HG02759 (cell line): ENCODE measurements at regions not wholly inside any gene's neighbourhood (a gene's known extent, or its start where the extent isn't known, plus 50 kb on each side); places are given as distances from the start of the nearest gene placed in this dataset.
"Not testable (repeated sequence)": the region's sequence is repeated elsewhere in the genome, so short reads cannot be mapped to it uniquely, and the experiment has no call there.

Experiments
- ATAC-seq: cut with Tn5 transposase; IDR thresholded peaks from one replicate; pipeline ENCODE4 v1.9.1; 2021; ENCODE audit warnings: mild to moderate bottlenecking, moderate library complexity; ENCODE audit not compliant: unreplicated experiment

DNA sequence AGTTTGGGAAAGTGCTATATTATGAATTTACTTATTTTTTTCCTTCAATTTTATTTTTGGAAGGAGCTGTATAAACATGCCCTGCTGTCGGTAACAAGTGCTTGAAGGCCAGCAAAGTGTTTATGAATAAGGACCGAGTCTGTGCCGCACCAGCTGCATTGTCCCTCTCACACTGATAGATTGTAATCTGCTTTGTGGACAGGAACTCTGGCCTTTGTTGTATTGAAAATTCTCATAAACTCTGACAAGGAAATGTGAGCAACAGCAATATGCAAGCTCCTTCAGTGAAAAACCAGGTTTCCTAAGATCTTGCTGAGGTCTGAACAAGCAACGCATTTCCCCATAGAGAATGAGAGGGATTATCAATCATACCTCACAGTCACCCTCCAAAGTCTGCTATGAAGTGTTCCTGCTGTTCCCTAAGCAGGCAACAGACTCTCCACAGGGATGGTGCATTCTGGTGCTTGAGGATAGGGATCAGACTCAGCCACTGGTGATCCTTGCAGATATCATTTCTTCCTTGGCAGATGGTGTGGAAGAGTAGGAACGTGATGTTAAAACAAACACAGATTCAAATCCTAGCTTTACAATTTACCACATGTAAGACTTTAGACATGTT is 109.6 kb downstream of the KCNJ2 start:
- no peak for ATAC-seq

DNA sequence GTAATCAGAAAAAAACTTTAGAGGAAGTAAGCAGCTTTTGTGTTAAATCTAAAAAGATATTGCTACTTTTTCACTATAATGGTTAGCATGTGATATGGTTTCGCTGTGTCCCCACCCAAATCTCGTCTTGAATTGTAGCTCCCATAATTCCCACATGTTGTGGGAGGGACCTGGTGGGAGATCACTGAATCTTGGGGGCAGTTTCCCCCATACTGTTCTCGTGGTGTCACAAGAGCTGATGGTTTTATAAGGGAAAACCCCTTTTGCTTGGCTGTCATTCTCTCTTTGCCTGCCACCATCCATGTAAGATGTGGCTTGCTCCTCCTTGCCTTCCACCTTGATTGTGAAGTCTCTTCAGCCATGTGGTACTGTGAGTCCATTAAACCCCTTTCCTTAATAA is 117.1 kb downstream of the KCNJ2 start:
- no peak for ATAC-seq

DNA sequence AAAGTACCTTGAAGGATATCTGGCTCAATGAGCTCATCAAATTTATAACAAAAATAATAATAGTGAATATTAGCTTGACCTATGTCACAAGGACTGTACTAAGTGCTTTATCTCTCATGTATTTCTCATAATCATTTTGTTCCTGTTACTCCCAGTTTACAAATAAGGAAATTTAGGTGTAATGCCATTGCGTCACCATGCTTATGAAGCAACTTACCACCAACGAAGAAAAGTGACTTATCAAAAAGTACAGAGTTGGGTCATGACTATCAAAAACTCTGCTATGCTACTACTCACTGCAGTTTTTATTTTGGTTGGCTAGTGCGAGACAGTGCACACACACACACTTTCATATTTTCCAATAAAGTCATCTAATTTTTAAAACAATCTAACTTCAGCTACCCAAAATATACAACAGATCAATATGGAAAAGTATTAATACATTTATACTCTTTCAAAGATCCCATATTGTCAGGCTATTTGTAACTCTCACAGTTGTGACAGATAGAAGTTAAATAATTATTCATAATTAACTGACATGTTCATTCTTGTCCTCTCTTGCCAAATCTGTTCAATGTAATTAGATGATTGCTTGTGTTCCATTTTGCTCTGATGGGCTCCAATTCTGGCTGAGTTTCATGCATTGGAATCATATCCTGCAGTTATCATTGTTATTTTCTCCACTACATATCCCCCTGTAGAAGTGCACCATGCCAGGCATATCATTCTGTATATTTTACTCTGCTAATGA is 119.4 kb downstream of the KCNJ2 start:
- no peak for ATAC-seq

DNA sequence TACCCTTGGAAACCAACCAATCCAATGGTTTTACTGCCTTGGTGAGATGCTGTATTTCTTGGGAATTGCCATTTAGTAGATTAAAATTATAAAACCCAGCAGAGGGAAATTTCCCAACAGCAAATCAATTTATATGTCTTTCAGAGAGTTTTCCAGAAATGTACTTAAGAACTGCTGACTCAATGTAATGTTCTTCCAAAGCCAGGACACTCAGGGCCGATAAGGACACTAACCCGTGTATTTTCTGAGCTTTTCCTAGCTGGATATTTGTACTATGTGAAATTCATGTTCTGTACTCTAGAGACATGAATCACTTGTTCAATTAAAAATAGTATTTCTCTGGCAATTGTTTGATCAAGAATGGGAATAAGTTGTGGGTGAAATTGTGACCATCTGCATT is 121.4 kb downstream of the KCNJ2 start:
- no peak for ATAC-seq

DNA sequence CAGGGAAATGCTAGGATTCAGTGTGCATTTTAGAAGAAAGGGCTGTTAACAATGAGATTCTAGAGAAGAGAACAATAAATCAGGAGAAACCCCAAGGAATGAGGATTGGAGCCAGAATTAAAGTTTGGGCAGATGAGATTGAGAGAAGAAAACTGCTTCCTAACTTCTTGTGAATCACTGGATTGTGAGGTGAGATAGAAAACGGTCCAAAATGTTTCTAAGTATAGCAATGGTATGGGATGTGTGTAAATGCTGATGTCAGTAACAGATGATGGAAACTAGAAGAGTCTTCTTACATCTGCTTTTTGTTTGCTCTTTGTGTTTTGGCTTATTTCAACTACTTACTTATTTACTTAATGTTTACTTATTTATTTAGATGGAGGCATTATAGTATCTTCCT is 123.0 kb downstream of the KCNJ2 start:
- ATAC-seq: no peak

DNA sequence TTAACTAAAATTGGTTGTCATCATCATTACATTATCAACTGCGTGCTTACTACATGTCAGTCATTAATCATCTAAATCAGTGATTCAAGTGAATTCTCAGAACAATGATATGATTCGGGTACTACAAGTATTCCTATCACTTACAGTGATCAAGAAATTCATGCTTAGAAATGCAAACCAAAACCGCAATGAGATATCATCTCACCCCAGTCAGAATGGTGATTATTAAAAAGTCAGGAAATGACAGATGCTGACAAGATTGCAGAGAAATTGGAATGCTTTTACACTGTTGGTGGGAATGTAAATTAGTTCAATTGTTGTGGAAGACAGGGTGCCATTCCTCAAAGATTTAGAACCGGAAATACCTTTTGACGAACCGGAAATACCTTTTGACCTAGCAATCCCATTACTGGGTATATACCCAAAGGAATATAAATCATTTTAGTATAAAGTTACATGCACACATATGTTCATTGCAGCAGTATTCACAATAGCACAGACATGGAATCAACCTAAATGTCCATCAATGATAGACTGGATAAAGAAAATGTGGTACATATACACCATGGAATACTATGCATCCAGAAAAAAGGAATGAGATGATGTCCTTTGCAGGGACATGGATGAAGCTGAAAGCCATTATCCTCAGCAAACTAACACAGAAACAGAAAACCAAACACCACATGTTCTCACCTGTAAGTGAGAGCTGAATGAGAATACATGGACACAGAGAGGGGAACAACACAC is 124.4 kb downstream of the KCNJ2 start:
- ATAC-seq: not testable (repeated sequence)

DNA sequence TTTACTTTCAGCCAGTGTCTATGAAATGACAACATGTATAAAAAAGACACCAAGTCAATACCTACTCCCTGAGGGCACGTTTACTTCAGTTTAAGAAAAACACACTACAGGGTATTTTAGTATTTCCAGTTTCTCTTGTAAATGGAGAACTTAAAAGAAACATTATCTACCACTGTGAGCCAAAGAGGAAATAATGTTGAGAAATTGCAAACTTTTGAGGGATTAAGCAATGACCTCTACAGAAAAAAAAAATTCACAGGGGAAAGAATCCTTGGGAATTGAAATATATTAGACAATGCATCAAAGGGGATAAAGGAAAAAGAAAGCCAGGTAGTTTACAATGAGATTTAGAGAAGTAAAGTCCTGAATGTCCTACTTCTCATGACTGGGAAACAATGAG is 126.0 kb downstream of the KCNJ2 start:
- no peak for ATAC-seq

DNA sequence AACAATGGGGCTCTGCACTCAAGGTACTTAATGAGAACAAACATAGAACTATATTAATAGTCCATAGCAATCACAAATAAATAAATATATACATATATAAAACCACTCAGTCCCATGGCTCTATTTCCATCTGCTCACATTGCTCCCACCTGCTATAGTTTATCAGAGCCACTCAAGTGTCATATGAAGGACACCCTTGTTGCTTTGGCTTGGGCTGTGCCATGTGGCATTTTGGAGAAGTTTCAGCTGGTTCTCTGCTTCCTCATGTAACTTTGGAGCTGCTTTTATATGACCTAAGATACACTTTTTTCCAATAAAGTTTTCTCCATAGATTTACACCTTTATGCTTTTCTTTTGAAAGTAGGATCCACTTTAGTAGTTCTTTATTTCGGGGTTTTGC is 126.4 kb downstream of the KCNJ2 start:
- ATAC-seq: no peak

DNA sequence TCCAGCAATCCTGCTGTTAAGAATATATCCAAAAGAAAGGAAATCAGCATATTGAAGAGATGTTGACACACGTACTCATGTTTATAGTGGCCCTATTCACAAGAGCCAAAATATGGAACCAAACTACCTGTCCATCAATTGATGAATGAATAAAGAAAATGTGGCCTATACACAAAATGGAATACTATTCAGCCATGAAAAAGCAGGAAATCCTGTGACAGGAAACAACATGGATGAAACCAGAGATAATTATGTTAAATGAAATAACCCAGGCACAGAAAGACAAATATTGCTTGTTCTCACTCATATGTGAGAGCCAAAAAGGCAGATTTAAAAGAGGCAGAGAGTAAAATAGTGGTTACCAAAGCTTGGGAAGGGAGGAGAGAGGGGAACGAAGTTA is 127.1 kb downstream of the KCNJ2 start:
- ATAC-seq: no peak

DNA sequence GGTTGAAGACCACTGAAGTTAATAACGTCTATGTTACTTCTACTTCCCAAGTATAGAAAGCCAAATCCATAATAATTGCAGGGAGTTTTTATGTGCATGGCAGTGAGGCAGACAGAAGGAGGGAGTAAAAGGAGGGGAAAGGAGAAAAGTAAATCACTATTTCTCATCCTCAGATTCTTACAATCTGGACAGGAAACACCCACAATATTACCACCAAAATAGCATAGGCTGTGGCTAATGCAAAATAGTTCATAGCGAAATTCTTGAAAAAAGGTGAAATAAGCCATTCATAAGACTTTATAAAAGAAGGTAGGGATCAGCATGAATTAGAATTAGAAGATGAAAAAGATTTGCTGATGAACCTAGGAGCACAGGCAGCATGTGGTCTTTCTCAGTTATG is 128.1 kb downstream of the KCNJ2 start:
- ATAC-seq: no peak

DNA sequence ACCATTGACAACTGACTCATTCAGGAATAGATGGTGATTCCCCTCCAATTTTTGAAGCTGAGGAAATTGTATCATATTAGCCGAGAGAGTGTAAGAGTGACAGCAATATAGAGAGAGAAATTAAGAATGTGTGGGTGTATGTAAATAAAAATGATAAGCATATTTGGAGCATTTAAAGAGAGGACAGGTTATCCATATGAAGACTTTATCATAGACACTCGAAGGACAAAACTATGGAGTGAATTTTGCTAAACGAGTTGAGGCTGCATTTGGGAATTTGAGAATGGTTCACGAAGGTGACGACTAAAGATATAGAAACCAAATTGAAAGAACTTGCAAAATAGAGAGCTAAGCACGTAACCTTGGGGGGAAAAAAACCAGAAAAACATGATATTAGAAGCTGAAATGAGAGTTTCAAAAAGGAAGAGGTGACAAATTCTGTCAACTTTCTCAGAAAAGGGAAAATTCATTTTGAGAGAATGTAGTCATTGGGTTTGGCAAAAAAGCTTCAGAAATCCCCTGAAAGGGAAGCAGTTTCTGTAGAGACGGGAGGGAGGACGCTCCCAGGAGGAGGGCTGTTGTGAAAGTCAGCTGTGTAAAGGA is 129.7 kb downstream of the KCNJ2 start:
- ATAC-seq: no peak

DNA sequence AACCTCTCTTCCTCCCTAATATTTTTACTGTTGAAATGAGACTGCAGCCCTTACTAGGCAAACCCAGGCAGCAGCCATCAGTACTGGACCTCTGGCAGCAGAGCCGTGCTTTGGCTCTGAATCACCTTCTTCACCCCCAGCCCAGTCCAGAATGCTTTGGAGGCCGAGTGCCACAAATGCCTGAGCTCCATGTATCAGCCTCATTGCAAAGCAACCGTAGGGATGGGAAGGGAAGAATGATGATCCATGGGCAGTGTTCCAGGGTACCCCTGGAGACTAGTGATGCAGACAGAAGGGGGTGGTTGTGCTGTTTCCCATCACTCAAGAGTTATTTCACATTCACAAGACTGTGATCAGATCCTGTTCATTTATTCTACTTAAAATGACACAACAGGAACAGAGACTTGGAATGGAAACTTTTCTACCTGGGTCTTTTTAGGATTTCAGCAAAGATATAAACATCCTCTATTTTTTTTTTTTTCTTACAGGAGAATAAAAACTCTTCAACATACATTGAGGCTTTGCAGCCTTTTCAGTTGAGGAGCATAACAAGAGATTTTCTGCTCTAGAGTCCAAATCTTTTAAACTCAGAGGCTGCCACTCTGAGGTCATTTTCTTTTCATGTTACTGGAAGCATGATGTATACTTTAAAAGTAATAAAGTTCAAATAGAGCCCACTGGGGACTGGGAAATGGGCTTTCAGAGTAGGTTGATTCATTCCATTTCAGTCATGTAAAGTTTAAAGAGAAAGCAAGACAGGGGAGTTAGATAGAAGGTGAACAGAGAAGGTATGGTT is 138.3 kb downstream of the KCNJ2 start:
- no peak for ATAC-seq

DNA sequence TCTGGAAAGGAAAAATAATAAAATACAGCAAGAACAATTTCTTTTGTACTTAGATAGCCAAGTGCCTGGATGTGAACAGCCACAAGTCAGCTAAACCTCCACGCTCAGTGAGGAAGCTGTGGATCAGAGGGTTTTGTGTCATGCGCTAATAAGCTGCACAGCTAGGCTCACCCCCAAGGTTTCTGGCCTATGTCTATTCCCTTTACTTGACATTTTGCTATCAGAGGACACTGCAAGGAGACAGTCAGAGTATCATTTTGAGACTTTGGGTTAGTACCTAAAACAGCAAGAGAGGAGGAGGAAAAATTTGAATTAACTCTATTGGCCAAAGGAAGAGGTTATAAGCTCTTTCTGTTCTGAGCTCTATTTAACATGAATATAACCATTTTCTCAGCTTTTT is 139.3 kb downstream of the KCNJ2 start:
- no peak for ATAC-seq

DNA sequence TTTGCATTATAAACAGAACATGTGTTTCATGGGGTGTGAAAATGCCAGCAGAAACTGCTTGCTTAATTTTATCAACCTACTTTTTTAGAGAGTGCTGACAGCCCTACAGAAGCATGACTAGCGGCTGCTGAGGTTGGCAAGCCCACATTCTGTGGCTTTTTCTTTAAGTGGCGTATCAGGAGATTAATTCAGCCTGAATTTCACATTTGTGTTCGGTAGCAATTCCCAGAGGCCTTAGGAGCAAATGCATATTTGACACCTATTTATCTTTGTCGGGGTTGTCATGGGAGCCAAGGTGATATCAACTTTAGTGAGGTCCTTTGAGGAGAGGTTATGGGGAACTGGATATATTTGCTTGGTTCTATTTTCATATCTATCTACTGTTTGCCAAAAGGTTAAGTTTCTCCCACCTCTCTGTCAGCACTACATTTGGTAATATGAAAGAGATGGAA is 140.9 kb downstream of the KCNJ2 start:
- no peak for ATAC-seq

DNA sequence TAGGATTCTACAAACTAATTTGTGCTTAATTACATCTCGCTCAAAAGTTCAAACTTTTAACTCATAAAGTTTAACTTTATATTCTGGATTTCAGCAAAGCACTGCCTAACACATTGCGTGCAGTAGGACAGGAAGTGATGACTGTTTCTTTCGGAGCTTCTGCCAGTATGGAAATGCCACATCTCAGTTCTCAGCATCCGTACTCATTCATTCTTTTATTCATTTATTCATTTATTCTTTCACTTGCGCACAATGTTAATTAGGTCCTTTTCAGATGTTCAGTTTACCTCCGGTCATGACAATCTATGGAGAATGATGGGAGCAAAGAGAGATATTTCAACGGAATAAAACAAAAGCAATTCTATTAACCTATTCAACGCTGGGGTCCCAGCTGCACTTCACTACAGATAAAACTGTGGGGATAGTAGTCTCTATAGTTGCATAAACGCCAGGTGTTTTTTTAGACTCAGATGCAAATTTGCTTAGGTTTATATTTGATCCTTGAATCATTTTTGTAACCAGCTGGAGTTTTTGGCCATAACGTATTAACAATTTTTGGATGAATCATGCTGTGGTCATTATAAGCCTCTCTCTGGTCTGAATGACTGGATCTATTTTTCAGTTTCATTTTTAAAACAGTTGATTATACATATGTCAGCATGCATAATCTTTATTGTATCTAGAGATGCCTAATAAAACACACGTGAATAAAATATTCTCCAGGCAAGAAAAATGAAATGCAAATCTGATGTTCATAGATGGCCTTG is 143.9 kb downstream of the KCNJ2 start:
- ATAC-seq: no peak

DNA sequence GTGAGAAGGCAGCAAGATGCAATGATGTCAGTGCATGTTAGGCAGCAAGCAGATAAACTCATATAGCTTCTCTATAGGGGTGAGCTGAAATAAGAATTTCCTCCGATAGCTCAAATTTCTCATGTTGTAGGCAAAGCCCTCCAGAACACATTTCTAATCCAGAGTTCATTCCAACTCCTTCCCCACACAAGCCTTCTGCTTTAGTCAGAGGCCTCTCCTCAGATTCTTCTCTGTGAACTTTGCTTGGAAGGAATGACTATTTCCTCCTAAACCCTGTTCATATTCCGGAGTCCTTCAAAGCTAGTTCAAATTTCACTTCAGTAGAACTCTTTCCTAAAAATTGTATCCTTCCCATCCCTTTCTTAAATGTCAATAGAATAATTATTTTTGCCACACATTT is 144.8 kb downstream of the KCNJ2 start:
- no peak for ATAC-seq

DNA sequence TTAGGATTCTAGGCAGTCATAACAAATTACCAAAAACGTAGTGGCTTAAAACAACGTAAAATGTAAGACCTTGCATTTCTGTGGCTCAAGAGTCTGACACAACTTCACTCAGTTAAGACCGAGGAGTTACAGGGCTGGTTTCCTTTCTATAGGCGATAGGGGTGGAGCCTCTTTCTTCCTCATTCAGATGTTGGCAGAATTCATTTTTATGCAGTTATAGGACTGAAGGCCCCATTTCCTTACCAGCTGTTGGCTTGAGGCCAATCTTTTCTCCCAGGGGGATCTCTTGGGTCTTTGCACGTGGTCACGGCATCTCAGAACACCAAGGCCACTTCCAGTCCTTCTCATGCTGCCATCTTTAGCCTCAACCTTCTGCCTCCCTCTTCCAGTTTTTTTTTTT is 145.2 kb downstream of the KCNJ2 start:
- no peak for ATAC-seq

DNA sequence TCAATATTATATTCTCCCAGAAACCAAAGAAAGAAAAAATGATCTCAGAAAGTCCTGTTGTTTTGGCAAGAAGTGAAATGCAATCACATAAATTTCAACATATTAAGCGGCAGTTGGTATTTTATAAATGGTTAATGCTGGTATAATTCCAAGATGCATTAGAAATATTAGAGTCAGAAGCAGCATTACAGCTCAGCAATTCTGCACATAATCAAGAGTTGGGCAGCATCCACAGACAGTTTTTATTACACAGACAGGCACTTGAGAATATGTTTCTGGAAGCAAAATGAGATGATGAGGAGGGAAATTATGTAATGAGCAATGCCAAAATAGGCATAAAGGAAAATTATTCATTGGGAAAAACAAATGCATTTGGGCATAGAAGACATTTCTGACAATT is 148.1 kb downstream of the KCNJ2 start:
- ATAC-seq: no peak

DNA sequence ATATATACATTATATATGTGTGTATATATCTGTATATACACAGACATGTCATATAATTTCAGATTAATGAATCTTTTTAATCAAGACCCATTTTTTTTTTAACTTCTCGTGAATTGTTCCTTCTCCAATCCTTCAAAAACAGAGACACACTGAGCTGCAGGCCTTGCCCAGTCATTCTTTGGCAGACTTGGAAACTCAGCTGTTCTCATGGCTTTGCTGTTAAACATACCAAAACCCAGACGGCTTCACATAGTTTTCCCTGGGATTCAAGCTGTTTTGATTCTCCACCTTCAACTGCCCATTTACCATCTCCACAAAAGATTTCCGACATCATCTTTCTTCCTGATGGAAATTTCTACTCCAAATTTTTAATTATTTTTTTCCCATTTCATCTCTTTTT is 148.7 kb downstream of the KCNJ2 start:
- no peak for ATAC-seq

DNA sequence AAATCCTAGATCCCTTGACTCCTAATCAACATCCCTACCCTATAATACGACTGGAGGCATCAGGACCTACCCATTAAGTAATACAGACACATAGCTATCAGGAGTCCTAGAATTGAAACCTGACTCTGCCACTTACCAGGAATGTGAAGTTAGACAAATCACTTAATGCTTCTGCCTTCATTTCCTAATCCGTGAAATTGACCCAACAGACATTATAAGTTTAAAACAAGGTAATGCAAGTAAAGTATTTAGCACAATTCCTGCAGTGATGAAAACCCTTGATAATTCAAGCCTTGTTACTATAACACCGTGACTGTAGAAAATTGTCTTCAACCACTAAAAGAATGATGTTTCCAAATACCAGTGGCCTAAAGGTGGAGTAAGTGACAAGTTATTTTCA is 150.2 kb downstream of the KCNJ2 start:
- no peak for ATAC-seq
